ENCODE measurements at regions not wholly inside any gene's neighbourhood (a gene's known extent, or its start where the extent isn't known, plus 50 kb on each side); places are given as distances from the start of the nearest gene placed in this dataset.

DNA sequence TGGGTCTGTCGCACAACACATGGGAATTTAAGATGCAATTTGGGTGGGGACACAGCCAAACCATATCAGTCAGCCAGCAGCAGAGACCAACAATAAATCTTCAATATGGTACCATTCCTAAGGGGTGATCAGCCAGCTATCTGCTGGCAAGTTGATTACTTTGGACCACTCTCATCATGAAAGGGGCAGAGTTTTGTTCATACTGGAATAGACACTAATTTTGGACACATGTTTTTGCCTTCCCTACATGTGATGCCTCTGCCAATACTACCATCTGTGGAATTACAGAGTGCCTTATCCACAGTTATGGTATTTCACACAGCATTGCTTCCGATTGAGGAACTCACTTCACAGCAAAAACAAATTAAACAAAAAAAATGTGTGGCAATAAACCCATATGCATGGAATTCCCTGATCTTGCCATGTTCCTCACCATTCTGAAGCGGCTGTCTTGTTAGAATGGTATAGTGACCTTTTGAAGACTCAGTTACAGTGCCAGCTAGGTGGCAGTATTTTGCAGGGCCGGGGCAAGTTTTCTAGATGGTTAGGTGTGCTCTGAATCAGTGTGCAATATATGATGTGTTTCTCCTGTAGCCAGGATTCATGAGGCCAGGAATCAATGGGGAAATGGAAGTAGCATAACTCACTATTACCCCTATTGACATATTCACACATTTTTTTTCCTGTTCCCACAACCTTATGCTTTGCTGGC, 179.0 kb upstream of the IGF1 start:
- H3K4me1 ChIP-seq (ENCODE audit: control insufficient read depth in 5 of 5, insufficient read depth in 5 of 5, low read length in 5 of 5): no peaks in the 10 kb centered on the region
- H3K36me3 ChIP-seq (ENCODE audit: control insufficient read depth in 4 of 4, insufficient read depth in 4 of 4, low read length in 4 of 4): no peaks in the 10 kb centered on the region
- 76 to 88% methylated on average over 4 of the region's 4 CpGs for WGBS, 2 donors
- no peak overlapping the region for H3K27ac ChIP-seq (ENCODE audit: low read depth in 1 of 2, low read length in 1 of 2)
- H3K4me3 ChIP-seq: no peak overlapping the region
- DNase-seq (no peak), ATAC-seq (ENCODE audit: insufficient read depth, low FRiP score) (no peak)
- H3K27me3 ChIP-seq (ENCODE audit: control insufficient read depth in 3 of 3, insufficient read depth in 3 of 3, low read length in 2 of 3): no peaks in the 10 kb centered on the region
- peaks cover 0 to 4% (median 2%) of the 10 kb centered on the region in 4 donors for H3K9me3 ChIP-seq (ENCODE audit: control insufficient read depth in 4 of 4, insufficient read depth in 3 of 4, low read length in 3 of 4)
- no peak overlapping the region for H3K9ac ChIP-seq (ENCODE audit: insufficient read depth in 1 of 2, low read length in 2 of 2)
- TF ChIP-seq, protein P1, sequence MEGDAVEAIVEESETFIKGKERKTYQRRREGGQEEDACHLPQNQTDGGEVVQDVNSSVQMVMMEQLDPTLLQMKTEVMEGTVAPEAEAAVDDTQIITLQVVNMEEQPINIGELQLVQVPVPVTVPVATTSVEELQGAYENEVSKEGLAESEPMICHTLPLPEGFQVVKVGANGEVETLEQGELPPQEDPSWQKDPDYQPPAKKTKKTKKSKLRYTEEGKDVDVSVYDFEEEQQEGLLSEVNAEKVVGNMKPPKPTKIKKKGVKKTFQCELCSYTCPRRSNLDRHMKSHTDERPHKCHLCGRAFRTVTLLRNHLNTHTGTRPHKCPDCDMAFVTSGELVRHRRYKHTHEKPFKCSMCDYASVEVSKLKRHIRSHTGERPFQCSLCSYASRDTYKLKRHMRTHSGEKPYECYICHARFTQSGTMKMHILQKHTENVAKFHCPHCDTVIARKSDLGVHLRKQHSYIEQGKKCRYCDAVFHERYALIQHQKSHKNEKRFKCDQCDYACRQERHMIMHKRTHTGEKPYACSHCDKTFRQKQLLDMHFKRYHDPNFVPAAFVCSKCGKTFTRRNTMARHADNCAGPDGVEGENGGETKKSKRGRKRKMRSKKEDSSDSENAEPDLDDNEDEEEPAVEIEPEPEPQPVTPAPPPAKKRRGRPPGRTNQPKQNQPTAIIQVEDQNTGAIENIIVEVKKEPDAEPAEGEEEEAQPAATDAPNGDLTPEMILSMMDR (IDR thresholded peaks at IDR 0.05; ENCODE audit: control extremely low read depth, extremely low read depth): no peak

DNA sequence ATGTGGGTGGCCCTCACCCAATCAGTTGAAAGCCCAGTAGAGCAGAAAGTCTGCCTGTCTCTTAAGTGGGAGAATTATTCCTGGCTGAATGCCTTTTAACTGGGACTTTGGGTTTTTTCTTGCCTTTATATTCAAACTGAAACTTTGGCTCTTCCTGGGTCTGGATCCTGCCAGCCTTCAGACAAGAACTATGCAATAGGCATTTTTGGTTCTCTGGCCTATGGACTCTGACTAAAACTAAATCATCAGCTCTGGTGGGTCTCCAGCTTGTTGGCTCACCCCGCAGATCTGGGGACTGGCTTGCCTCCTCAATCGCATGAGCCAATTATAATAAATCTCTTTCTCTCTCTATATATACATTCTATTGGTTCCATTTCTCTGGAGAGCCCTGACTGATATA, 173.0 kb upstream of the IGF1 start:
- Histone ChIP-seq H3K4me3 (no peak overlapping the region), H3K36me3 (ENCODE audit: control insufficient read depth in 4 of 4, insufficient read depth in 4 of 4, low read length in 4 of 4) (no peaks in the 10 kb centered on the region), H3K9me3 (ENCODE audit: control insufficient read depth in 4 of 4, insufficient read depth in 3 of 4, low read length in 3 of 4) (peaks cover 0 to 3% (median 1%) of the 10 kb centered on the region in 4 donors), H3K27me3 (ENCODE audit: control insufficient read depth in 3 of 3, insufficient read depth in 3 of 3, low read length in 2 of 3) (no peaks in the 10 kb centered on the region), H3K4me1 (ENCODE audit: control insufficient read depth in 5 of 5, insufficient read depth in 5 of 5, low read length in 5 of 5) (no peaks in the 10 kb centered on the region), H3K9ac (ENCODE audit: insufficient read depth in 1 of 2, low read length in 2 of 2) (no peak overlapping the region), H3K27ac (ENCODE audit: low read depth in 1 of 2, low read length in 1 of 2) (no peak overlapping the region)
- 82 to 96% methylated on average over 2 of the region's 2 CpGs for WGBS, 2 donors
- TF ChIP-seq, protein P1 (IDR thresholded peaks at IDR 0.05; ENCODE audit: control extremely low read depth, extremely low read depth): no peak
- DNase-seq (no peak), ATAC-seq (ENCODE audit: insufficient read depth, low FRiP score) (no peak)

DNA sequence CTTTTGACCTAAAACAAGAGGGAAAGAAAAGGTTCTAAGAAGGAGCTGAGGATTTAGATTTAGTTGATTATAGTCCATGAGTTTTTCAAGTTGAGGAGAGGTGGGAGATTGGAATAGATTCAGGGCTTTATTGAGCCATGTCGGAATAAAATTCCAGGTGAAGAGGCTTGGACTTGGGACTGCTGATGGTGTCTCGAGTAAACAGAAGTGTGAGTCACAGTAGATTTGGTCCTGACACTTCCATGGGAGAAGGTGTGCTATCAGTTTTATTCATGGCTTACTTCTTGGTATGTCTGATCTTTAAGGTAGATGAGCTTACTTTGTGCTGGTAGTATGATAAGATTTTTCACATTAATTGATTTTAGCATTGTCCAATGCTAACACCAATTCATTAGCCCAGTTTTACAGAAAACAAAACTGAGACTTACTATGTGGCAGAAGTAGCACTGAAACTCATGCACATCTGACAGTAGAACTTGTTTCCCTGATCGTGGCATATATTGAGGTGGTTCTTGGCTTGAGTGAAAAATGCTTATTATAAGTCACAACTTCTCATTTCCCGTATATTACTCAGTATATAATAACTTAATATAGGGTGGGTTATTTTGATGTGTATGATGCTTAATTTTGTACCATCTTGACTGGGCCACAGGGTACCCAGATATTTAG, 172.4 kb upstream of the IGF1 start:
- no peaks in the 10 kb centered on the region for H3K36me3 ChIP-seq (ENCODE audit: control insufficient read depth in 4 of 4, insufficient read depth in 4 of 4, low read length in 4 of 4)
- peaks cover 0 to 3% (median 0%) of the 10 kb centered on the region in 4 donors for H3K9me3 ChIP-seq (ENCODE audit: control insufficient read depth in 4 of 4, insufficient read depth in 3 of 4, low read length in 3 of 4)
- no peaks in the 10 kb centered on the region for H3K27me3 ChIP-seq (ENCODE audit: control insufficient read depth in 3 of 3, insufficient read depth in 3 of 3, low read length in 2 of 3)
- H3K4me1 ChIP-seq (ENCODE audit: control insufficient read depth in 5 of 5, insufficient read depth in 5 of 5, low read length in 5 of 5): no peaks in the 10 kb centered on the region
- ATAC-seq (ENCODE audit: insufficient read depth, low FRiP score): no peak
- H3K27ac ChIP-seq (ENCODE audit: low read depth in 1 of 2, low read length in 1 of 2): no peak overlapping the region
- no peak for DNase-seq
- no peak overlapping the region for H3K9ac ChIP-seq (ENCODE audit: insufficient read depth in 1 of 2, low read length in 2 of 2)
- TF ChIP-seq, protein P1 (IDR thresholded peaks at IDR 0.05; ENCODE audit: control extremely low read depth, extremely low read depth): no peak
- WGBS, 2 donors: 83 to 84% methylated on average over 4 of the region's 4 CpGs
- no peak overlapping the region for H3K4me3 ChIP-seq
